ENCODE measurements at regions not wholly inside any gene's neighbourhood (a gene's known extent, or its start where the extent isn't known, plus 50 kb on each side); places are given as distances from the start of the nearest gene placed in this dataset.

DNA sequence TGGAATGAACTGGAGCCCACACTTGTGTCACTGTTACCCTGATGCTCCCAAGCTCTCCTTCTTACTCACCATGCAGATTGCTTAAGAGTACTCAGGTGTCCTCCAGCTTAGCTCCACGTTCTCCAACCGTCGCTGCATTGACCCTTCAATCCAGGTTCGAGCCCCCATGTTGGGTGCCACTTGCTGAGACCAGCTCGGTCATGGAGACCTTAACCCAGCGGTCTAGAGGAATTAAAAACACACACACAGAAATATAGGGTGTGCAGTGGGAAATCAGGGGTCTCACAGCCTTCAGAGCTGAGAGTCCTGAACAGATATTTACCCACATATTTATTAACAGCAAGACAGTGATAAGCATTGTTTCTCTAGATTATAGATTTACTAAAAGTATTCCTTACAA lies 229.1 kb upstream of the APCDD1 start:
- no peak for DNase-seq (ENCODE audit: low read depth)

DNA sequence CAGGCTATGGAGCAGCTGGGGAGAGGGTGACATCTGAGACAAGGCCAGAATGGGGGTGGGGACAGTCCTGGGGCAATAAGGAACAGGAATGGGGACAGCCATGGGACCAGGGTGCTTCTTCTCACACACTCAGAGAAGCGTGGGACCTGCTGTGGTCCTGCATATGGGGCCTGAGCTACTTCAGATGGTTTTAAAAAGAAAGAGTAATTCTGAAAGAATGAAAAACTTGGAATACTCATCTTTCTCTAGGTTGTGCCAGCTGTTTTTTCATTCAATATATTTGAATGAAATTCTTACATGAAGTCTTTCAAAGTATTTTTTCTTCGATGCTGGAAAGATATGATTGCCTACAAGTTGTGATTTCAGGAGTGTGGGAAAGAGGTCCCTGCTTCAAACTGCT lies 227.5 kb upstream of the APCDD1 start:
- no peak for DNase-seq (ENCODE audit: low read depth)

DNA sequence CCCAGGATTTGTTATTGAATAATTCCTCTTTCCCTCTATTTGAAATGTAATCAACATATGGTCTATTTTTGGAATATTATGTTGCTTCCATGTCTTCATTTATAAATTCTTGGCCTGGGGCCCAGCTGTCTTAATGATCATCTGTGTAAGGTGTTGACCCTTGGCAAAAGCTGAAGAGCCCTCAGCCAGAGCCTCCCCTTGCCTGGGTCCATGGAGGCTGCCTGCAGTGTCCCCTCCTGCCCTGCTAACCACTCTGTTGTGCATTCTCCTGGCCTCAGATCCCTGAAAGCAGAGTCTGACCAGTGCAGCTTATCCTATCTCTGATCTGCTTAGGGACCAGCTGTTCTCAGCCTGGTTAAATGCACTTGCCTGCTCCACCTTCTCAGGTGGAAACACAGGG lies 226.1 kb upstream of the APCDD1 start:
- no peak for DNase-seq (ENCODE audit: low read depth)

GRCh38 chr18:10229458-10229857 lies 225.0 kb upstream of the APCDD1 start:
- DNase-seq (ENCODE audit: low read depth): no peak

DNA sequence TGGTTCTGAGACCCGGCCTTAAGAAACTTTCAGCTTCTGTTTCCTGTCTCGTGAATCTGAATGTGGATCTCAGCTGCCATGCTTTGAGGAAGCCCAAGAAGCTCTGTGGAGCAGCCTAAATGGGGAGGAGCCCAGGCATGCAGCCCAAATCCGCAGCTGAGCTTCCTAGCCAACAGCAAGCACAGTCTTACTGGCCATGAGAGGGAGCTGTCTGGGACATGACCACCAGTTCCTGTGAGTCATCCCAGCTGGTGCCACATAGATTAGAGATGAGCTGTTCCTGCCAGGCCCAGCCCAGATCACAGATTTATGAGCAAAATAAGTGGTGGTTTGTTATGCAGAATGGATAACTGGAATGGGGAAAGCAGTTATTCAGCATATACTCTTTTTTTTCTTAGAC lies 224.4 kb upstream of the APCDD1 start:
- peak; percentile 66 for DNase-seq (ENCODE audit: low read depth)

- no peak for DNase-seq (ENCODE audit: low read depth)
Observed at GRCh38 chr18:10231220-10231619, 223.2 kb upstream of the APCDD1 start.

- DNase-seq (ENCODE audit: low read depth): no peak
Observed at GRCh38 chr18:10232062-10232461, 222.4 kb upstream of the APCDD1 start.

- DNase-seq (ENCODE audit: low read depth): no peak
Observed at GRCh38 chr18:10233082-10233875, 221.2 kb upstream of the APCDD1 start.

DNA sequence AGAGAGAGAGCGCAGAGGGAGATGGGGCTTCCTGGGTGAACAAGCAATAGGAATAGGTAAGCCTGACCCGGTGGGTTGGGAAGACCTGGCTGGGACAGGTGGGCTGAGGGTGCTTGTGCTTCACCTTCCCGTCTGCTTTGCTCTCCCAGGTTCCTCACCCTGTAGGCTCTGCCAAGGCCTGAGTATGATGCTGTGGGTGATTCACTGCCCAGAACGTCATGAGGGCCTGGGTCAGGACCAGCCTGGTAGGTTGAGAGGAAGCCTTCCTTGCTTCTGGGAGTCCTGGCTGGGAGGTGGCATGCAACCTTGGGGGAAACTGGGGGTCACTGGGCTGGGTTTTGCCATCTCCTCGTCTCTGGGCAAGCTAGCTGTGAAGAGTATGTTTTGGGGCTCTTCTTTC lies 220.2 kb upstream of the APCDD1 start:
- DNase-seq (ENCODE audit: low read depth): no peak

GRCh38 chr18:10234912-10235660 lies 219.3 kb upstream of the APCDD1 start:
- peak; percentile 58 for DNase-seq (ENCODE audit: low read depth)

GRCh38 chr18:10235661-10235952 lies 218.8 kb upstream of the APCDD1 start:
- DNase-seq (ENCODE audit: low read depth): no peak

- no peak for DNase-seq (ENCODE audit: low read depth)
Observed at GRCh38 chr18:10239103-10239502, 215.3 kb upstream of the APCDD1 start.

GRCh38 chr18:10239991-10240634 lies 214.3 kb upstream of the APCDD1 start:
- DNase-seq (ENCODE audit: low read depth): no peak

GRCh38 chr18:10240973-10241372 lies 213.5 kb upstream of the APCDD1 start:
- DNase-seq (ENCODE audit: low read depth): no peak

DNA sequence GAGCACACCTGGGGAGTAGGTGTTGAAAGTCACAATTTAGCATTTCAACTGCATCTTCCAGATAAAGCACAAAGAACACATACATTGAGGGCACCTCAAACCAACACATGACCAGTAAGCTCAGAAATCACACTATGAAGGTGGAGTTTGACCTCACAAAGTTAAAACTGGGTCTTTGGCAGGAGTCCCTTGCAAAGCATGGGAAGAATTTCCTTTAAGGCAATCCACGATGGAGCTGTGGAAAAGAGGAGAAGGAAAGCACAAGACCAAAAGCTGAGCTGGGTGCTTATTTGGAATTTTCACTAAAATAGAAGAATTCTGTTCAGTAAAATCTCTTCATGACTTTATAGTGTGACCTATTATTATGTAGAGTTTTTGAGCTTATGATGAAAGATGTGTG lies 212.9 kb upstream of the APCDD1 start:
- no peak for DNase-seq (ENCODE audit: low read depth)

DNA sequence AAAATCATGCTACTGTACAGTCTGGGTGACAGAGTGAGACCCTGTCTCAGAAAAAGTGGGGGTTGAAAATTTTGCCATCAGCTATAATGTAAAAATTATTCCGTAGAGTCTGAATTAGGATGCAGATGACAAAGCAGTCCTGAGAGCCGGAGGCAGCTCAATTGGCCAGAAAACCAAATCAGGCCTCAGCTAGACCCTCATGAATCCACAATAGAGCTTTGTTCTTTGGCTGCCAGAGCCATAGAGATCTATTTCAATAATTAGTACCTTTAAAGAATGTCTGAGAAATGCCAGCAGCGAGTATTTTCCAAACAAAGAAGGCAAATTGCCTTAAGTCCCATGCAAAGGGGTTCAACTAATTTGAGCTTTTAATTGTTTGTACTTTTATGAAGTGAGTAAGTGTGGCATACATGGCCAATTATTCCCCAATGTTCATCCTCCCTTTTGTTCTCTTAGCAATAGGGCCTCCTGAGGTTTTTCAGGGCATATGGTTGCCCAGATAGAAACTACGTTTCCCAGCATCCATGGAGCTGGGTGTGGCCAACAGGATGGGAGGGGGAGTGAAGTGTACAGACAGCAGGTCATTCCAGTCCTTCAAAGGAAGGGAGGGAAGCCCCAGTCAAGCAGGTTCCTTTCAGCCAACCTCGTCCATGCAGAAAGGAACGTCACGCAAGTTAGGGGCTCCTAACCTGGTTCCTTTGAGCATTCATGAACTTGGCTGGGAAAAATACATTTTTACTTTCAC lies 211.3 kb upstream of the APCDD1 start:
- no peak for DNase-seq (ENCODE audit: low read depth)

DNA sequence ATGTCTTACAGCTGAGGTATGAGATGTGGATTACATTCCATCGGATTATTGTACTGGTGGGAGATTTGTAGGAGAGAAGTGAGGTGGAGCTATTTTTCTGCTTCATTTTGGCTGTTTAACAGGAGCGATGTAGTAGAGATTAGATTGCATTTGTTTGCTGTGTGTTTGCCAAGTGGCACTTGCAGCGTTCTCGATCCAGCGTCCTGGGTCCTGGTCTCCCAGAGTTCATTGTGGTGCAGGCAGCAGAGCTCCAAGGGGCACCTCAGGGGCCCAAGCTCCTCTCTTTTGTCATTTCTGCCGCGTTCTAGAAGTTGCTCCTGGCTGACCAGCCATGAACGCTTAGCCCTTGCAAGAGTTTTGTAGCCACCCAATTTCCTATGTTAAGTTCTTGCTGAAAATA lies 210.1 kb upstream of the APCDD1 start:
- no peak for DNase-seq (ENCODE audit: low read depth)

GRCh38 chr18:10245031-10245845 lies 209.2 kb upstream of the APCDD1 start:
- DNase-seq (ENCODE audit: low read depth): no peak

DNA sequence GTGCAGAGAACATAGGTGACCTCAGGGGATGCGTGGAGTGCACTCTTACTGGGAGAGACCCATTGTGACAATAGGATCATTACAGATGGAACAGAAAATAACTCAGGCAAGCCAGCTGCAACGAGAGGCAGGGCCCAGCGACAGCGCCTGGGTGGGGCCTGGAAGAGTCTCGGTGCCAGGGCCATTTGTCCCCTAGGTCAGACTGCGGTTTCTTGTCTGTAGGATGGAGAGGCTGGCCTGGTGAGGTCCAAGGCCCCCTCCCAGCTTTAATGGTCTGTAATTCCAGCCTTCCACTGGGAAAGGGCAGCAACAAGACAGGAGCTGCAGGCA lies 208.6 kb upstream of the APCDD1 start:
- DNase-seq (ENCODE audit: low read depth): no peak

- no peak for DNase-seq (ENCODE audit: low read depth)
Observed at GRCh38 chr18:10247021-10247741, 207.3 kb upstream of the APCDD1 start.

- no peak for DNase-seq (ENCODE audit: low read depth)
Observed at GRCh38 chr18:10247742-10248082, 206.7 kb upstream of the APCDD1 start.

Data from HS-5 (cell line).